ENCODE measurements at regions not wholly inside any gene's neighbourhood (a gene's known extent, or its start where the extent isn't known, plus 50 kb on each side); places are given as distances from the start of the nearest gene placed in this dataset.
A peak's percentile ranks its signal among the peaks of the same experiment; 100 is the strongest.

DNA sequence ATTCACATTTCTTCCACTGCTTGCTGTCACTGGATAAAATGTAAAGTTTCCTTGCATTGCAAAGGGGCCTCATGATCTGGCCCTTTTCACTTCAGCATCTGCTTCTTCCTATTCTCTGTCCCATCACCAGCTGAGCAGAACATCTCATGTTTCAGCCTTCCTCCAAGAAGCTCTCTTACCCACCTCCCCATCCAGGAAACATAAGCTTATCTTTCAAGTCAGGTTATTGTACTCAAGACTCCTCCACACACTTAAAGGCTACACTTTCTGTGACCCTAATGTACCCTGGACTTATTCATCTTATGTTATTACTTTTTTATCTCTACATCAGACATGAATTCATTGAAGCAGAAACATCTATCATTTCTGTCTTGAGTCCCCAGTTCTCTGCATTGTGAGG, 230.5 kb downstream of the PMAIP1 start:
- Histone ChIP-seq H2AFZ (ENCODE audit: low read length) (no peak overlapping the region), H3K9me2 (replicated peaks; ENCODE audit: low read depth, low read length) (no peaks in the 10 kb centered on the region), H3K9ac (ENCODE audit: low read depth, low read length, poor library complexity, severe bottlenecking) (peak overlapping the region; percentile 6), H3K4me3 (ENCODE audit: low read length, poor library complexity, severe bottlenecking) (peak overlapping the region; percentile 3), H3K9me3 (ENCODE audit: insufficient read depth, low read depth, low read length) (peaks cover 19% of the 10 kb centered on the region), H3F3A (ENCODE audit: low read depth) (peaks cover 10% of the 10 kb centered on the region; the same call in 1 of the 2 replicates), H3K27me3 (ENCODE audit: insufficient read depth, low read length, poor library complexity, severe bottlenecking) (no peaks in the 10 kb centered on the region), H3K36me3 (ENCODE audit: insufficient read depth, low read length) (no peaks in the 10 kb centered on the region), H3K4me2 (ENCODE audit: low read depth, low read length, poor library complexity, severe bottlenecking) (peak overlapping the region; percentile 33), H3K79me2 (ENCODE audit: insufficient read depth, low read length) (no peaks in the 10 kb centered on the region), H4K20me1 (ENCODE audit: insufficient read depth, low read length, poor library complexity, severe bottlenecking) (no peaks in the 10 kb centered on the region), H3K4me1 (ENCODE audit: insufficient read depth, low read length, poor library complexity, severe bottlenecking) (peaks cover 27% of the 10 kb centered on the region)
- TF ChIP-seq EZH2phosphoT487 (IDR thresholded peaks at IDR 0.05; ENCODE audit: borderline replicate concordance): no peak
- TF ChIP-seq, protein P1, sequence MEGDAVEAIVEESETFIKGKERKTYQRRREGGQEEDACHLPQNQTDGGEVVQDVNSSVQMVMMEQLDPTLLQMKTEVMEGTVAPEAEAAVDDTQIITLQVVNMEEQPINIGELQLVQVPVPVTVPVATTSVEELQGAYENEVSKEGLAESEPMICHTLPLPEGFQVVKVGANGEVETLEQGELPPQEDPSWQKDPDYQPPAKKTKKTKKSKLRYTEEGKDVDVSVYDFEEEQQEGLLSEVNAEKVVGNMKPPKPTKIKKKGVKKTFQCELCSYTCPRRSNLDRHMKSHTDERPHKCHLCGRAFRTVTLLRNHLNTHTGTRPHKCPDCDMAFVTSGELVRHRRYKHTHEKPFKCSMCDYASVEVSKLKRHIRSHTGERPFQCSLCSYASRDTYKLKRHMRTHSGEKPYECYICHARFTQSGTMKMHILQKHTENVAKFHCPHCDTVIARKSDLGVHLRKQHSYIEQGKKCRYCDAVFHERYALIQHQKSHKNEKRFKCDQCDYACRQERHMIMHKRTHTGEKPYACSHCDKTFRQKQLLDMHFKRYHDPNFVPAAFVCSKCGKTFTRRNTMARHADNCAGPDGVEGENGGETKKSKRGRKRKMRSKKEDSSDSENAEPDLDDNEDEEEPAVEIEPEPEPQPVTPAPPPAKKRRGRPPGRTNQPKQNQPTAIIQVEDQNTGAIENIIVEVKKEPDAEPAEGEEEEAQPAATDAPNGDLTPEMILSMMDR (conservative IDR thresholded peaks at IDR 0.05; ENCODE audit: low read length): no peak

DNA sequence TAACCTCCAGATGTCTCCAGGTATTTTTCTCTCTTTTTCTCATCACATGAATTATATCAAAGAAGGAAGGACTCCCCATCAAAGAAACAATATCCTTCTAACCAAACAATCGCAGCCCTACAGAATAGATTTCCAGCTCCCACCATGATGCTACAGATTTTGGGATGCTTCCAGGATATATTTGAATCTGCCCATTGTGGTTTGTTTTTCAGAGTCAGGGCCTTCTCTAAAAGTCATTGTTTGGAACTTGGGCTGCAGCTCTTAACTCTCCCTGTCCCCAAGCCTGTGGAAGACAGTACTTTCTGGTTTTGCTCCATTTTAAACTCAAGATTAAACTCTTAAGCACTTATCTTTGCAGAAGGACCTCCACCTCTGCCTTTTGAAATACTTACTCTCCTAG, 223.2 kb downstream of the PMAIP1 start:
- Histone ChIP-seq H3K9ac (ENCODE audit: low read depth, low read length, poor library complexity, severe bottlenecking) (no peak overlapping the region), H3K9me2 (replicated peaks; ENCODE audit: low read depth, low read length) (no peaks in the 10 kb centered on the region), H3K27me3 (ENCODE audit: insufficient read depth, low read length, poor library complexity, severe bottlenecking) (no peaks in the 10 kb centered on the region), H3K4me1 (ENCODE audit: insufficient read depth, low read length, poor library complexity, severe bottlenecking) (peaks cover 10% of the 10 kb centered on the region), H3K79me2 (ENCODE audit: insufficient read depth, low read length) (no peaks in the 10 kb centered on the region), H3F3A (ENCODE audit: low read depth) (no peaks in the 10 kb centered on the region), H3K4me2 (ENCODE audit: low read depth, low read length, poor library complexity, severe bottlenecking) (no peak overlapping the region), H3K9me3 (ENCODE audit: insufficient read depth, low read depth, low read length) (peaks cover 11% of the 10 kb centered on the region; the same call in 1 of the 2 replicates), H3K4me3 (ENCODE audit: low read length, poor library complexity, severe bottlenecking) (no peak overlapping the region), H2AFZ (ENCODE audit: low read length) (no peak overlapping the region), H4K20me1 (ENCODE audit: insufficient read depth, low read length, poor library complexity, severe bottlenecking) (no peaks in the 10 kb centered on the region), H3K36me3 (ENCODE audit: insufficient read depth, low read length) (no peaks in the 10 kb centered on the region)
- TF ChIP-seq, protein P1 (conservative IDR thresholded peaks at IDR 0.05; ENCODE audit: low read length): no peak
- no peak for TF ChIP-seq EZH2phosphoT487 (IDR thresholded peaks at IDR 0.05; ENCODE audit: borderline replicate concordance)

DNA sequence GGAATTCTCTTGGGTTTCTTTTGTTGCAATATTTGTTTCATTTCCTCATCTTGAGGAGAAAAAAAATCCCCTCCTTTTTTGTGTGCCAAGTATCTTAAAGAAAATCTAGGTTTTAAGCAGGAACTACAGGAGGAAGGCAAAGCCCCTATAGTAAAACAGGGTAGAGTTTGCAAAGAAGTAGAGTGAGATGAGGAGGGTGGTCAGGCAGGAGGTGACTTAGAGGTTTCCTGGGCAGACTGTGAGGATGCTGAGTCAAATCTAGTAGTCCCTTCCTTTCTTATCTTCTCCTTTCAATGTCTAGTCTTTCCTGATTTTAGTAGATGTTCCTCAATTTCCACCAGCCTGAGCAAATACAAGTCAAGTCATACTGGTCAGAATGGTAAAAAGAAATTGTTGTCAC, 222.5 kb downstream of the PMAIP1 start:
- Histone ChIP-seq H3K9me3 (ENCODE audit: insufficient read depth, low read depth, low read length) (peaks cover 7% of the 10 kb centered on the region; the same call in 1 of the 2 replicates), H3K9me2 (replicated peaks; ENCODE audit: low read depth, low read length) (no peaks in the 10 kb centered on the region), H3K79me2 (ENCODE audit: insufficient read depth, low read length) (no peaks in the 10 kb centered on the region), H3K36me3 (ENCODE audit: insufficient read depth, low read length) (no peaks in the 10 kb centered on the region), H3K27me3 (ENCODE audit: insufficient read depth, low read length, poor library complexity, severe bottlenecking) (no peaks in the 10 kb centered on the region), H3F3A (ENCODE audit: low read depth) (no peaks in the 10 kb centered on the region), H3K4me3 (ENCODE audit: low read length, poor library complexity, severe bottlenecking) (no peak overlapping the region), H3K9ac (ENCODE audit: low read depth, low read length, poor library complexity, severe bottlenecking) (no peak overlapping the region), H3K4me2 (ENCODE audit: low read depth, low read length, poor library complexity, severe bottlenecking) (no peak overlapping the region), H2AFZ (ENCODE audit: low read length) (no peak overlapping the region), H3K4me1 (ENCODE audit: insufficient read depth, low read length, poor library complexity, severe bottlenecking) (peaks cover 10% of the 10 kb centered on the region), H4K20me1 (ENCODE audit: insufficient read depth, low read length, poor library complexity, severe bottlenecking) (no peaks in the 10 kb centered on the region)
- no peak for TF ChIP-seq EZH2phosphoT487 (IDR thresholded peaks at IDR 0.05; ENCODE audit: borderline replicate concordance)
- TF ChIP-seq, protein P1 (conservative IDR thresholded peaks at IDR 0.05; ENCODE audit: low read length): no peak

Measured in Loucy (cell line).